ENCODE measurements at regions not wholly inside any gene's neighbourhood (a gene's known extent, or its start where the extent isn't known, plus 50 kb on each side); places are given as distances from the start of the nearest gene placed in this dataset.
"Not testable (repeated sequence)": the region's sequence is repeated elsewhere in the genome, so short reads cannot be mapped to it uniquely, and the experiment has no call there.

DNA sequence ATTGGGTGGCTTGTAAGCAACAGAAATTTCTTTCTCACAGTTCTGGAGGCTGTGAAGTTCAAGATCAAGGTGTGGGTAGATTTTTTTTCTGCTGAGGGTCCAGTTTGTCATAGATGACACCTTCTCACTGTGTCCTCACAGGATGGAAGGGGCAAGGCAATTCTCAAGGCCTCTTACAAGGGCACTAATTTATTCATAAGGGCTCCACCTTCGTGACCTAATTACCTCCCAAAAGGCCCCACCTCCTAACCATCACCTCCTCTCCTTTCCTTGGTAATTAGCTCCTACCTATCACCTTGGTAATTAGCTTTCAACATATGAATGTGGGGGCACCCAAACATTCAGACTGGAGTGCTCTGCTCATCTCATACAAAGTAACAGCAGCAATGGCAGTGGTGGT is 92.3 kb upstream of the CD44 start:
- no peak for DNase-seq (ENCODE audit: low read depth in 2 of 2)

DNA sequence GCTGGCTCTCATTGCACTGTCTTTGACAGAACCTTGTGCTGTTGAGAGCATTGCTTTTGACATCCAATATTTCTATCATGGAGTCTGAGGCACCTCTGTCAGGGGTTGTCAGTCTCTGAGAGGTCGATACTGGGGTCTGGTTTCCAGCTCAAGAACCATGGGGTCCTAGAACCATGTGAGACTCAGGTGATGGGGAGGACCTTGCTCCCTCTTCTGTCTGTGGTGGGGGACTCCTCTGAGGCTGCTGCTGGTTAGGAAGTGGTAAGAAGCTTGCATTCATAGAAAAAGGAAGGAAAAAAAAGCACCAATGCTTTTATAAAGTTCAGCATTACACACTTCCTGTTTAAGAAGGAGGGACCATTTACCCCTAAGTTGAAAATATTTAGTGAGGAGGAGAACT is 91.8 kb upstream of the CD44 start:
- DNase-seq (ENCODE audit: low read depth in 2 of 2) = no peak

DNA sequence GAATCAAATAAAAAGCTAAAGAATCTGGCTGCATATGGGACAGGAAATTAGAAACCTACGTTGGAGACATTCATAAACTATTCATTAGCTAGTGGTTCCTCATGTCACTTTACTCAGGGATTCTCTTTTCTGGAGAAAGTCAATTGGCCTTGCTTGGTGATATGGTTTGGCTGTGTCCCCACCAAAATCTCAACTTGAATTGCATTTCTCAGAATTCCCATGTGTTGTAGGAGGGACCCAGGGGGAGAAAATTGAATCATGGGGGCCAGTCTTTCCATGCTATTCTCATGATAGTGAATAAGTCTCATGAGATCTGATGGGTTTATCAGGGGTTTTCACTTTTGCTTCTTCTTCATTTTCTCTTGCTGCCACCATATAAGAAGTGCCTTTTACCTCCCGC is 91.2 kb upstream of the CD44 start:
- DNase-seq (ENCODE audit: low read depth in 2 of 2) = no peak

DNA sequence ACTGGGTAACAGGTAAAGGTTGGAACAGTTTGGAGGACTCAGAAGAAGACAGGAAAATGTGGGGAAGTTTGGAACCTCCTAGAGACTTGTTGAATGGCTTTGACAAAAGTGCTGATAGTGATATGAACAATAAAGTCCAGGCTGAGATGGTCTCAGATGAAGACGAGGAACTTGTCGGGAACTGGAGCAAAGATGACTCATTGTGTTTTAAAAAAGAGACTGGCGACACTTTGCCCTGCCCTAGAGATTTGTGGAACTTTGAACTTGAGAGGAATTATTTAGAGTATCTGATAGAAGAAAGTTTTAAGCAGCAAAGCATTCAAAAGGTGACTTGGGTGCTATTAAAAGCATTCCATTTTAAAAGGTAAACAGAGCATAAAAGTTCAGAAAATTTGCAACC is 90.6 kb upstream of the CD44 start:
- not testable (repeated sequence) for DNase-seq (ENCODE audit: low read depth in 2 of 2)

DNA sequence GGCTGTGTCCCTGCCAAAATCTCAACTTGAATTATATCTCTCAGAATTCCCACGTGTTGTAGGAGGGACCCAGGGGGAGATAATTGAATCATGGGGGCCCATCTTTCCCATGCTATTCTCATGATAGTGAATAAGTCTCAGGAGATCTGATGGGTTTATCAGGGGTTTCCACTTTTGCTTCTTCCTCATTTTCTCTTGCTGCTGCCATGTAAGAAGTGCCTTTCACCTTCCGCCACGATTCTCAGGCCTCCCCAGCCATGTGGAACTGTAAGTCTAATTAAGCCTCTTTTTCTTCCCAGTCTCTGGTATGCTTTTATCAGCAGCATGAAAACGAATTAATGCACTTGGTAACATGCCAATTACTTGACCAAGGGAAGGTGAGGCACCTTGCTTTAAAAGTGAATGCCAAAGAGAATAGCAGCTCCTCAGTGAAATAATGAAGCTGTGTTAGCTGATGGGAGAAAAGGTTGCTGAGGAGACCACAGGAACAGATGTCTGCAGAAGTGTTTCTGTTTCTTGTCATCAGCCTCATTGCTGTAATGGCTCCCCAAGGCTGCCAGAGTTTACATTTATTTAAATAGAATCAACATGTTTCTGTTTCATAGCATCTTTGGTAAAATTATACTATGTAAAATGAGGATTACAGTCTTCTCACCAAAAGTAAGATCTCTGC is 89.0 kb upstream of the CD44 start:
- no peak for DNase-seq (ENCODE audit: low read depth in 2 of 2)

DNA sequence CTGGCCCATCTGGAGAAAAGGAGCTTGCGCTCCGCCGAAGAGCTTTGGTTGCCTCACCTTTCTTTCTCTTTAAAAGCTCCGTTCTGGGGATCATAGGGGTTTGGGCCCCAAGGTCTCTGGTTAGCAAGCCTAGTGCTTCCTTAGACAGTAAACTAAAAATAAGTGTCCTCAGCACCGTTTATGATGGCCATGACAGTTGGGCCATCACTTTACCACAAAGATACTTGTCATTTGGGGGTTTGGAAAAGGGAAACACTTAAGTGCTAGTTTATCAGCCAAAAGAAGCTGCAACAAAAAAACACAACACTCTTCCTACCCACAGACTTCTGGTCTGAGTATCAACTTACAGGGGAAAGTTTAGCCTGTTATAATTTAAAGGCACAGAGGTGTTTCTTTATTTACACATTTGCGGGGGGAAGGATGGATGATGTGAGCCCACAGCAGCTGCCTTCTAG is 88.4 kb upstream of the CD44 start:
- no peak for DNase-seq (ENCODE audit: low read depth in 2 of 2)

DNA sequence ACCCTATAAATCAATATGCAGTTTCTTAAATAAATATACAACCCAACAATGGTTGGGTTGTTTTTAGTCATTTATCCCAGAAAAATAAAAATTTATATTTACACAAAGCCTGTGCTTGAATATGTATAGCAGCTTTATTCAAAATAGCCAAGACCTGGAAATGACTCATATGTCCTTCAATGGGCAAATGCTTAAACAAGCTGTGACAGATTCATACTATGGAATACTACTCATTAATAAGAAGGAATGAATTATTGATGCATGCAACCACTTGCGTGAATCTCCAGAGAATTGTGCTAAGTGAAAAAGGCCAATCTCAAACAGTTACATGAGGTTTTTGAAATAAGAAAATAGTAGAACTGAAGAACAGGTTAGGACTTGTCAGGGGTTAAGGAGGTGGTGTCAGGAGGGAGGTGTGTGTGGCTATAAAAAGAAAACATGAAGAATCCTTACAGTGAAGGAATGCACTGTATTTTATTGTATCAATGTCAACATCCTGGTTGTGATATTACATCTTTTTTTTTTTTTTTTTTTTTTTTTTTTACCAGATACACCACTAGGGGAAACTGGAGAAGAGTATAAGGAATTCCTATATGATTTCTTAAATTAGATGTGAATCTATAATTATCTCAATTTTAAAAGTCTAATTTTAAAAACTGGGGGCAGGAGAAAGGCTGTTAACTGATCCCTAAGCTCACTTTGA is 82.4 kb upstream of the CD44 start:
- DNase-seq (ENCODE audit: low read depth in 2 of 2) = no peak

DNA sequence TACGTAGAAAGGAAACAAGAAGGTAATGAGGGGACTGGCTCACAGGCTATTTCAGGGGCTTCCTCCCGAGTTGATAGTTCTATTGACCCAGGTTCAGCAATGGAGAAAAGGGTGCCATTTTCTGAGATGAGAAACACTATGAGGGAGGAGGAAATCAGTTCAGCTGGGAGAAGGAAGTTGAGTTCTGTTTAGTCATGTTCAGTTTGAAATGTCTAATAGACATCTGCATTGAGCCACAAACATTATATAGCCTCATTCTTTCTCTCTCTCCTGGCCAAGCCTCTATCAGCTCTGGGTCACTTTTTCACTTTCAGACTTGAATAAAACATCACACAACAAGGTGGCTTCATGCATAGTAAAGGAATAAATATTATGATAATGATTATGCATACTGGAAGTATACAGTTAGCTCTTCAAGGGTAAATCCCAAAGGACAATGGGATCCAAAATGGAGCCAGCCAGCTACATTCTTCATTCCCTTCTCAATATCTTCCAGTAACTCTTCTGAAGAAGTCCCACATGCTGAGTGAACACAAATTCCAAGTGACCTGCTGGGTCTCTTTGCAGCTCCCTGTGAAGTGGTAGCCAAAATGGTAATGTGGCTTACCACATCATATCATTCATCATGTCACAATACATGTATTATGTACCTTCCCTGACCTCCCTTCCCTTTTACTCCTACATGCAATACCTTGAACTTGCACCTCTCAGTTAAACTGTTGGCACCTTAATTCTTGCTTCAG is 80.9 kb upstream of the CD44 start:
- DNase-seq (ENCODE audit: low read depth in 2 of 2) = no peak

DNA sequence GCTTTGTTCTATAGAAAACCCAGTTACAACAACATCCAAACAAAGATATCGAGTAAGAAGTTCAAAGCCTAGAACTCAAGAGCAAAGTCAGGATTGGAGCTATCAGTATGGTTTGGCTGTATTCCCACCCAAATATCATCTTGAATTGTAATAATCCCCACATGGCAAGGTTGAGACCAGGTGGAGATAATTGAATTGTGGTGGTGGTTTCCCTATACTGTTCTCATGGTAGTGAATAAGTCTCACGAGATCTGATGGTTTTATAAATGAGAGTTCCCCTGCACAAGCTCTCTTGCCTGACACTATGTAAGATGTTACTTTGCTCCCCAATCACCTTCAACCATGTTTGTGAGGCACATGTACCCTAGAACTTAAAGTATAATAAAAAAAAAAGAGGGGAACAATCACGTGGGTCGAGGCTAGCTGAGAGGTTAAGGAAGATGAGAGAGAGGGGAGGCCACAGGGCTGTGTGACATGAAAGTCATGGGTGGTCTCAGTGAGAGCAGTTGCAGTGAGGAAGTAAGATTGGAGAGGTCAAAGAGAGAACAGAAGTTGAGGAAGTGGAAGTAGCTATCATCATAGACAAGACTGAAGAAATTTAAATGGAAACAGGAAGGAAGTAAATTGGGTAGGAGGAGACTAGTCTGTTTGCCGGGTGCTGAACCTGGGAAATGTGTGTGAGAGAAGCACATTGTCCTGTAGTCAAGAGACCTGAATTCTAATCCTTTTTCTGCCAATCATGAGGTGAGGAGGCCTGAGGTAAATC is 80.1 kb upstream of the CD44 start:
- no peak for DNase-seq (ENCODE audit: low read depth in 2 of 2)

DNA sequence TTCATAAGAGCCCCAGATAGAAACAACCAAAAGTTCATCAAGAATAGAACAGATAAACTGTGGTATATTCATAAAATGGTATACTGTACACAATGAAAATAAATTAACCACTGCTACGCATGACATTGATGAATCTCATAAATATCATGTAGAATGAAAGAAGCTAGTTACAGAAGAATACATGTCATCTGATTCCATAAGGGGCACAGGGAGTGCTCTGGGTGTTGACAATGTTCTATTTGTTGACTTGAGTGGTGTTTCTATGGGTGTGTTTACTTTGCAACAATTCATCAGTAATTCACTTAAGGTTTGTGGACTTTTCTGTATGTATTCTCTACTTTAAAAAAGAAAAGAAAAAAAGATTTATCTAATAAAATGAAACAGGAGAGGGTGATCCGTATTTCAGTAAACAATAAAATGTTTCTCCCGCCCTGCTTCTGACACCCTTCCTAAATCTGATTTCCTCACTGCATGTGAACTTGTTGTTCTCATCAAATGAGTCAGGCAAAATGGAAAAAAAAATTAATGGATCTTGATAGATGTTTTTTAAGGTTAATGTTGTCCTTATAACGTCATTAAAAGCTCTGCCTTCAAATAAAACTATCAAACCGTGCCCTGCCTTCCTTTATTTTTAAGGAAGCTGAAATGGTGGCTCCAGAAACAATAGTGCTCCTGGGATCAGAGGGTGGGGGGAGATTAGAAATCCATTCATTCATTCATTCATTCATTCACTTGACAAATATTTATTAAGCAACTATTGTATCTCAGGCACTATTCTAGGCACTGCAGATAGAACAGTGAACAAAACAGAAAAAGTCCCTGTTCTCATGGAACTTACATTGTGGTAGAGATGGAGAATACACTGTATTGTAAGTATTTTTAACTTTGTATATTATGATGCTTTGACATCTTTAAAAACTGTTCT is 77.2 kb upstream of the CD44 start:
- no peak for DNase-seq (ENCODE audit: low read depth in 2 of 2)

DNA sequence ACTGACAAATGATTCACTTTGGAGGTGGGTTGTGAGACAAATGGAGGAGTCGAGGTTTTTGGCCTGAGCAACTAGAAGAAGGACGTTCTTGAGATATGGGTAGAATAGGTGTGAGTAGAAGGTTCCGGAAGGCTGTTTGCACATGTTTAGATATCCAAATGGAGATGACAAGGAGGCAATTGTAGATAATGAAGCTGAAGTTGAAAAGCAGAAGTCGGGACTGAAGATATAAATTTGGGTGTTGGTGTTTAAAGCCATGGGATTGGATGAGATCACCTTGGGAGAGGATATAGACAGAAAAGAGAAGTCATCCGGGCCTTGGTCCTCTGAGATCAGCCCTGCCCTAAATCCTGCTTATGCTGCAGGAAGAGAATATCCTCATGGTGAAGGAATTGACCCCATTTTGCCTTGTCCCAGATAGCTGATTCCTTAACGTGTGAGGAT is 75.5 kb upstream of the CD44 start:
- DNase-seq (ENCODE audit: low read depth in 2 of 2) = no peak

DNA sequence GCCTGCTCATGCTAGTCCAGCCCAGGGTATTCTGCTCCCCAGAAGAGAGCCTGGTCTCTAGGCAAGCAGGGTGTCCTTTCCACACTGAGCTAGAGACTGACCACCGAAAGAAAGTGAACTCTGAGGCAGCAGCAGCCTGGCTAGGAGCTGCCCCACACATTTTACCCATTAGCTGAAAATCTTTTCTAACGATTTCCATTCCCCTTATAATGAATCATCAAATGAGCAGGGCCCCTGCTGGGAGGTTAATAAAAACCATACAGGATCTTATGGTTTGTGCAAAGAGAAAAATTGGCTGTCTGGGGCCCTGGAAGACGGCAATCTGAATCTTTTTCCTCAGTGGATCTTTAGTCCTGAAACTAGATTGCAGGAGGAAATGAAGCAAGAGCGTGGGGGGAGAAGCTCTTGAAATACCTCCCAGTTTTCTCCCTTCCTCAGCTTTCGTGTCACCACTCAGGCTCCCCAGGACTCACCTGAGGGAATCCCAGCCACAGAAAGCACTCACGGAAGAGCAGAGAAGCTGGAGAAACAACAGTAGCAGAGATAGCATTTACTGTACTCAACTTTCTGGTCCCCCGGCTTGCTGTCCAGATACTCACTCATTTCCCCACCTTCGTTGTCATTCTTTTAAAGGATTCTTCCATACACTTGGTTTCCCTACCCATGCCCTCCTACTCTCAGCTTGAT is 74.7 kb upstream of the CD44 start:
- DNase-seq (ENCODE audit: low read depth in 2 of 2) = peak; percentile 91

DNA sequence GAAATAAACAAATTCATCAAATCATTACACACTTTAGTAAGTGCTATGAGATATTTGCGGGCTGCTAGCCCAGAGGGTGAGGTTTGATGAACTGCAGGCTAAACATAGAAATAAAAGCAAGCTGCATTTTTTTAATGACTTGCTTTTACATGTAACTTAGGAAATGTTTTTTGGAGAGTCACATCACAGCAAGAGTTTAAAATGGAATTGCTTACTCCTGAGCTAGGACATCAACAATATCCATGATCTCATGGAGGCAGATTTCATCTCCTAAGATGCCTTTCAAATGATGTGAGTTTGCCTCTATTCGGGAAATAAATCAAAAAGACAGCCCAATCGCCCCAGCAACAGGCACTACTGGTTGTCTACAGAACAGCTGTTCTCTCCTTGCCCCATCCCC is 73.4 kb upstream of the CD44 start:
- DNase-seq (ENCODE audit: low read depth in 2 of 2) = no peak

DNA sequence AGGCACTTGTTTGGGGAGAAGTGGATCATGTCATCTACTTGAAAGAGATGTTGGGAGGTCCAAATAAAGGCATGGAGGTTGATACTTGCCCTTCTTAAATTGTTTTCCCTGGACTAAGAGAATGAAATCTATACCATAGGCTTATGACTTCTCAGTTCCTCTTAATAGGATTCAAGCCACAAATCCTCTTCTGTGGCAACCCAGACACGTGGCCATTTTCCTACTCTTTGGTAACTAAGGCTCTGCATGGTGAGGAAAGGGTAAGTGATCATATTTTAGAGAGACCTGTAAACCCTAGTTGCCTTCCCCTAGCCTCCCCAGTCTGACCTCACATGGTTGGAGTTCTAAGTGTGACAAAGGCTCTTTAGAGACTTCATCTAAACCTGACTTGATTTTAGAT is 72.9 kb upstream of the CD44 start:
- no peak for DNase-seq (ENCODE audit: low read depth in 2 of 2)

DNA sequence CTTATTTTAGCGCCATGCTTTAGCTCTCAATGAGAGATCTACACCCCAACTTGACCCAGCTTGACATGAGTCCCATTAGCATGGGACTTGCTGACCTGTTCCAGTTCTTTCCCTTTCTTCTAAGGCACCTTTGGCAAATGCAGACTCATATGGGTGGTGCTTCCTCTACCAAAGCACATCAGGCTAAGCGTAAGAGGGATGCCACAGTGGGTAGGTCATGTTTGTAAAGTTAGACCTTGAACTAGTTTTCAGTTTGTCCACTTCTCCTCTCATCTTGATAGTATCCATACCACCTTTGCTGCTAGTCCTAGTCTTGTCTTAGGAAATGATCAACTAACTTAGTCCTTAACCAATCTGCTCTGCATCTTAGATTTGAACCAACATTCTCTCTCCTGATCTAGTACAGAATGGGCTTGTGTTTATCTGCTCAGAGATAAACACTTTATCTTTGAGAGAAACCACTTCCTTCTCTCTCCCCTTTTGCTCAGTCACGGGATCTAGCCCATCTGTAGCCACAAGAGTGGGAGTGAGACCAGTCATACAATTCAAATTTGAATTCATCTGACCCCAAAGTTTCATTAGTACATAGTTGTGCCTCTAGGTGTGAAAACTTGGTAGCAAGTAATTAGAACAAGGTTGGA is 72.1 kb upstream of the CD44 start:
- no peak for DNase-seq (ENCODE audit: low read depth in 2 of 2)

DNA sequence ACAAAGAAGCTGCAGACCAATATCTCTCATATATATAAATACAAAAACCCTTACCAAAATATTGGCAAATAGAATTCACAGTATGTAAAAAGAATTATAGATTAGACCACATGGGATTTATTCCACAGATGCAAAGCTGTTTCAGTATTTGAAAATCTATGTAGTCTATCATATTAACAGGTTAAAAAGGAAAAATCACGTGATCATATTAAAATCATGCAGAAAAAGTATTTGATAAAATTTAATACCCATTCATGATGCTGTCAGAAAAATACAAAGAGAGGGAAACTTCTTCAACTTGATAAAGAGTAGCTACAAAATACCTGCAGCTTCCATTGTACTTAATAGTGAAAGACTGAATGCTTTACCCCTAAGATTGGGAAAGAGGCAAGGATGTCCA is 67.2 kb upstream of the CD44 start:
- DNase-seq (ENCODE audit: low read depth in 2 of 2) = no peak

DNA sequence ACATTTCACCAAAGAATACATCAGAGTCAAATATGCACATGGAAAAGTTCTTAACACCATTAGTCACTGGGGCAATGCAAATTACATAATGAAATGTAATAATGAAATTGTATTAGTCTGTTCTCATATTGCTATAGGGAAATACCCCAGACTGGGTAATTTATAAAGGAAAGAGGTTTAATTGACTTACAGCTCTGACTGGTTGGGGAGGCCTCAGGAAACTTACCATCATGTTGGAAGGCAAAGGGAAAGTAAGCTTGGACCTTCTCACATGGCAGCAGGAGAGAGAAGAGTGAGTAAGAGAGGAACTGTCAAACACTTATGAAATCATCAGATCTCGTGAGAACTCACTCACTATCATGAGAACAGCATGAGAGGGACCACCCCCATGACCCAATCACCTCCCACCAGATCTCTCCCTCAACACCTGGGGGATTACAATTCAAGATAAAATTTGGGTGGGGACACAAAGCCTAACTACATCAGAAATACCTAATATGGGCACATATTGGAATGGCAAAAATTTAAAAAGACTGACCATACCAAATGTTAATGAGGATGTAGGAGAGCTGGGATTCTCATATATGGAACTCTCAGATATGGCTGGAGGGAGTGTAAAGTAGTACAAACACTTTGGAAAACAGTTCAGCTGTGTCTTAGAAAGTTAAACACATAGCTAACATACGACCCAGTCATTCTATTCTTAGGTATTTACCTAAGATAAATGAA is 65.1 kb upstream of the CD44 start:
- DNase-seq (ENCODE audit: low read depth in 2 of 2) = no peak

DNA sequence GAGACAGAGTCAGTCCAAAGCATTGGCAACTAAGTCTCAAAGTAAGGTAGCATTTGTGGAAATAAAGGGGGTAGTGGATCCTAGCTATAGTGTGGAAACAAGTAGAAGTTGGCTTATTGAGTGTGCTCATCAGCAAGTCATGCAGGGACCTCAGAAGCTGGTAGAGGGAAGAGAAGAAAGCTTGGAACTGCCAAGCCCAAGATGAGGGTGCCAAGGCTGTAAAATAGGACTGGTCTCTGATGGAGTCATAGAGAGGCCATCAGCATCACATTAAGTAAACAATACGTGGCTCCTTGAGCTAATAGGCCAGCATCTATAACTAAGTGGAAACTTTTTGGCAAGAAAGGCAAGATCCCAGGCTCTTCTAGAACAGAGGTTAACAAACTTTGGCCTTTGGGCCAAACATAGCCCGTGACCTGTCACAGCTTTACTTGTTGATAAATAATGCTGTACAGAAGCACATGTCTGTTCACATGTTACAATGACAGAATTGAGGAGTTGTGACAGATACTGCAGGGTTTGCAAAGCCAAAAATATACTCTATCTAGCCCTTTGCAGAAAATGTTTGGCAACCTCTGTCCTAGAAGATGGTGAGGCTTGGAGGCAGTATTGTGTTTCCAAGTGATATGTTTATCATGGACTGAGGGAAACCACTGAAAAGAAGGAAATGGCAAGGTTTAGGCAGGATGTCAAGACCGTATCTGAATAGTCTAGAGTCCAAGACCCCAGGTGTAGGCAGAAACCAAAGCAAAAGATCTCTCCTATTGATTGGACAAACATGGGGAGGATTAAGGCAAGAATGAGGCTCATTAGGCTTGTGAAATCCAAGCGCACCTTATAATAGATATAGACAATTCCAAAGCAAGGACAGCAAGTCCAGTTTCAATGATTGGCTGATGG is 62.5 kb upstream of the CD44 start:
- no peak for DNase-seq (ENCODE audit: low read depth in 2 of 2)
